T-helper 1 cell treated with Interleukin-12 subunit alpha and Interleukin-12 subunit beta and Interleukin-4 antibody, amounts not matched to agents 30 μg/mL and 1 μg/mL, for 36 hours (primary cell): ENCODE measurements at regions not wholly inside any gene's neighbourhood (a gene's known extent, or its start where the extent isn't known, plus 50 kb on each side); places are given as distances from the start of the nearest gene placed in this dataset.

Experiments used
- H3K27ac Mint-ChIP-seq: one replicate; pipeline ENCODE4 v1.8.0; 2021; ENCODE audit warnings: mild to moderate bottlenecking, mixed read lengths
- H3K27me3 Mint-ChIP-seq: one replicate; pipeline ENCODE4 v1.8.0; 2021; ENCODE audit warnings: low read depth, mixed read lengths
- H3K36me3 Mint-ChIP-seq: one replicate; pipeline ENCODE4 v1.8.0; 2021; ENCODE audit warnings: low read depth, mixed read lengths
- H3K4me1 Mint-ChIP-seq: one replicate; pipeline ENCODE4 v1.8.0; 2021; ENCODE audit warnings: low read depth, mixed read lengths
- H3K4me3 Mint-ChIP-seq: one replicate; pipeline ENCODE4 v1.8.0; 2021; ENCODE audit warnings: mild to moderate bottlenecking, moderate library complexity, mixed read lengths
- H3K9me3 Mint-ChIP-seq: one replicate; pipeline ENCODE4 v1.8.0; 2021; ENCODE audit warnings: mixed read lengths

- Mint-ChIP-seq H3K4me1 (peaks cover 11% of the 10 kb centered on the region), H3K4me3 (no peak overlapping the region), H3K36me3 (no peaks in the 10 kb centered on the region), H3K27ac (no peak overlapping the region), H3K27me3 (peaks cover 5% of the 10 kb centered on the region), H3K9me3 (peaks cover 4% of the 10 kb centered on the region)
Measured at GRCh38 chr4:123623611-123624010, 227.0 kb downstream of the SPRY1 start.

GRCh38 chr4:123624959-123625358 is 228.4 kb downstream of the SPRY1 start:
- H3K36me3 Mint-ChIP-seq: no peaks in the 10 kb centered on the region
- H3K27me3 Mint-ChIP-seq: peaks cover 4% of the 10 kb centered on the region
- peaks cover 11% of the 10 kb centered on the region for H3K4me1 Mint-ChIP-seq
- H3K4me3 Mint-ChIP-seq: no peak overlapping the region
- no peak overlapping the region for H3K27ac Mint-ChIP-seq
- peaks cover 4% of the 10 kb centered on the region for H3K9me3 Mint-ChIP-seq

GRCh38 chr4:123628288-123628687 is 231.7 kb downstream of the SPRY1 start:
- peaks cover 5% of the 10 kb centered on the region for H3K27me3 Mint-ChIP-seq
- no peak overlapping the region for H3K27ac Mint-ChIP-seq
- H3K36me3 Mint-ChIP-seq: no peaks in the 10 kb centered on the region
- no peak overlapping the region for H3K4me3 Mint-ChIP-seq
- peaks cover 9% of the 10 kb centered on the region for H3K4me1 Mint-ChIP-seq
- peaks cover 4% of the 10 kb centered on the region for H3K9me3 Mint-ChIP-seq

- Mint-ChIP-seq H3K36me3 (no peaks in the 10 kb centered on the region), H3K27me3 (peaks cover 24% of the 10 kb centered on the region)
Measured at GRCh38 chr4:123631786-123632692, 235.4 kb downstream of the SPRY1 start.

GRCh38 chr4:123632693-123633030 is 236.1 kb downstream of the SPRY1 start:
- Mint-ChIP-seq H3K27me3 (peaks cover 25% of the 10 kb centered on the region), H3K4me3 (no peak overlapping the region), H3K4me1 (peaks cover 3% of the 10 kb centered on the region), H3K27ac (no peak overlapping the region), H3K9me3 (peaks cover 19% of the 10 kb centered on the region), H3K36me3 (no peaks in the 10 kb centered on the region)

More at GRCh38 chr4:123631786-123632692, 235.4 kb downstream of the SPRY1 start:
- Mint-ChIP-seq H3K4me1 (peaks cover 3% of the 10 kb centered on the region), H3K4me3 (no peak overlapping the region), H3K9me3 (peaks cover 17% of the 10 kb centered on the region), H3K27ac (no peak overlapping the region)

GRCh38 chr4:123638834-123639233 is 242.2 kb downstream of the SPRY1 start:
- Mint-ChIP-seq H3K36me3 (no peaks in the 10 kb centered on the region), H3K27ac (no peak overlapping the region), H3K9me3 (peaks cover 26% of the 10 kb centered on the region), H3K4me3 (no peak overlapping the region), H3K27me3 (peaks cover 25% of the 10 kb centered on the region), H3K4me1 (peaks cover 4% of the 10 kb centered on the region)

GRCh38 chr4:123640271-123640670 is 243.7 kb downstream of the SPRY1 start:
- peaks cover 20% of the 10 kb centered on the region for H3K9me3 Mint-ChIP-seq
- H3K27me3 Mint-ChIP-seq: peaks cover 17% of the 10 kb centered on the region
- H3K4me3 Mint-ChIP-seq: no peak overlapping the region
- H3K36me3 Mint-ChIP-seq: no peaks in the 10 kb centered on the region
- peaks cover 4% of the 10 kb centered on the region for H3K4me1 Mint-ChIP-seq
- peak overlapping the region; percentile 76 for H3K27ac Mint-ChIP-seq

GRCh38 chr4:123640824-123641223 is 244.2 kb downstream of the SPRY1 start:
- H3K27ac Mint-ChIP-seq: no peak overlapping the region
- H3K9me3 Mint-ChIP-seq: peaks cover 19% of the 10 kb centered on the region
- peaks cover 16% of the 10 kb centered on the region for H3K27me3 Mint-ChIP-seq
- H3K4me3 Mint-ChIP-seq: no peak overlapping the region
- H3K4me1 Mint-ChIP-seq: peaks cover 4% of the 10 kb centered on the region
- H3K36me3 Mint-ChIP-seq: no peaks in the 10 kb centered on the region

- no peak overlapping the region for H3K4me3 Mint-ChIP-seq
- H3K27me3 Mint-ChIP-seq: peaks cover 5% of the 10 kb centered on the region
- no peaks in the 10 kb centered on the region for H3K36me3 Mint-ChIP-seq
- peaks cover 4% of the 10 kb centered on the region for H3K4me1 Mint-ChIP-seq
- no peak overlapping the region for H3K27ac Mint-ChIP-seq
- H3K9me3 Mint-ChIP-seq: peaks cover 6% of the 10 kb centered on the region
Measured at GRCh38 chr4:123643691-123644090, 247.1 kb downstream of the SPRY1 start.

GRCh38 chr4:123649250-123649644 is 252.7 kb downstream of the SPRY1 start:
- Mint-ChIP-seq H3K9me3 (no peaks in the 10 kb centered on the region), H3K27me3 (peaks cover 16% of the 10 kb centered on the region), H3K36me3 (no peaks in the 10 kb centered on the region), H3K4me3 (no peak overlapping the region), H3K27ac (no peak overlapping the region), H3K4me1 (no peaks in the 10 kb centered on the region)

- no peak overlapping the region for H3K27ac Mint-ChIP-seq
- H3K36me3 Mint-ChIP-seq: no peaks in the 10 kb centered on the region
- H3K27me3 Mint-ChIP-seq: peaks cover 18% of the 10 kb centered on the region
- no peak overlapping the region for H3K4me3 Mint-ChIP-seq
- H3K4me1 Mint-ChIP-seq: no peaks in the 10 kb centered on the region
- H3K9me3 Mint-ChIP-seq: no peaks in the 10 kb centered on the region
Measured at GRCh38 chr4:123649645-123650391, 253.2 kb downstream of the SPRY1 start.

- no peaks in the 10 kb centered on the region for H3K36me3 Mint-ChIP-seq
- peaks cover 7% of the 10 kb centered on the region for H3K9me3 Mint-ChIP-seq
- no peak overlapping the region for H3K4me3 Mint-ChIP-seq
- no peaks in the 10 kb centered on the region for H3K4me1 Mint-ChIP-seq
- no peak overlapping the region for H3K27ac Mint-ChIP-seq
- peaks cover 18% of the 10 kb centered on the region for H3K27me3 Mint-ChIP-seq
Measured at GRCh38 chr4:123651066-123651465, 254.5 kb downstream of the SPRY1 start.

GRCh38 chr4:123651536-123652180 is 255.1 kb downstream of the SPRY1 start:
- Mint-ChIP-seq H3K27ac (no peak overlapping the region), H3K27me3 (peaks cover 18% of the 10 kb centered on the region), H3K9me3 (peaks cover 8% of the 10 kb centered on the region), H3K36me3 (no peaks in the 10 kb centered on the region), H3K4me3 (no peak overlapping the region), H3K4me1 (no peaks in the 10 kb centered on the region)

- peaks cover 2% of the 10 kb centered on the region for H3K36me3 Mint-ChIP-seq
- no peak overlapping the region for H3K4me3 Mint-ChIP-seq
- H3K4me1 Mint-ChIP-seq: peaks cover 2% of the 10 kb centered on the region
- no peak overlapping the region for H3K27ac Mint-ChIP-seq
- H3K9me3 Mint-ChIP-seq: peaks cover 14% of the 10 kb centered on the region
- H3K27me3 Mint-ChIP-seq: peaks cover 17% of the 10 kb centered on the region
Measured at GRCh38 chr4:123652476-123652875, 255.9 kb downstream of the SPRY1 start.
